ENCODE measurements at regions not wholly inside any gene's neighbourhood (a gene's known extent, or its start where the extent isn't known, plus 50 kb on each side); places are given as distances from the start of the nearest gene placed in this dataset.

GRCh38 chr14:103232031-103232808 is 101.8 kb upstream of the EIF5 start:
- no TSS peak for BruUV-seq (replicated peaks)
- H3K36me3 ChIP-seq (replicated peaks in 1 of 2; ENCODE audit: control insufficient read depth in 1 of 2, insufficient read depth in 2 of 2, low read length in 2 of 2) = no peaks in the 10 kb centered on the region
- ATAC-seq (no peak), DNase-seq (ENCODE audit: low spot score) (no peak), FAIRE-seq (no peak)
- H4K20me1 ChIP-seq (ENCODE audit: insufficient read depth, low read length) = no peaks in the 10 kb centered on the region
- H3K4me2 ChIP-seq (ENCODE audit: low read depth, low read length) = no peak overlapping the region
- intact Hi-C loops (cut with micrococcal nuclease; ENCODE audit: unreplicated experiment) (no loop called here), in situ Hi-C loops (cut with HindIII; ENCODE audit: extremely low pct_ligation_motif_present, low pct_unique_long_range_greater_than_20kb) (no loop called here)
- peaks cover 6 to 20% of the 10 kb centered on the region in 2 experiments for H3K27me3 ChIP-seq (ENCODE audit: control insufficient read depth in 1 of 2, insufficient read depth in 2 of 2, low read length in 2 of 2)
- POLR2A ChIA-PET = interaction anchor here (0.9 kb wide), 1 partner anchor 11 kb away, joined by 3 read pairs; no protein-coding TSS in a partner anchor
- no peak for TF ChIP-seq PHF5A (CRISPR knock-in tag; IDR thresholded peaks at IDR 0.05; ENCODE audit: low read depth, unreplicated experiment)
- no peak for TF ChIP-seq ZFP36L2 (CRISPR knock-in tag; IDR thresholded peaks at IDR 0.05)
- TF ChIP-seq SOX6 (IDR thresholded peaks at IDR 0.05) = no peak
- TF ChIP-seq SOX6 (CRISPR knock-in tag; IDR thresholded peaks at IDR 0.05) = no peak
- TF ChIP-seq ZNF678 (CRISPR knock-in tag; IDR thresholded peaks at IDR 0.05) = no peak
- TF ChIP-seq PREB (CRISPR knock-in tag; IDR thresholded peaks at IDR 0.05) = no peak
- TF ChIP-seq ZNF496 (CRISPR knock-in tag; IDR thresholded peaks at IDR 0.05; ENCODE audit: insufficient replicate concordance) = no peak
- no peak for TF ChIP-seq HMGXB3 (CRISPR knock-in tag; IDR thresholded peaks at IDR 0.05; ENCODE audit: borderline replicate concordance)
- no peak for TF ChIP-seq ZFX (CRISPR knock-in tag; IDR thresholded peaks at IDR 0.05; ENCODE audit: low read depth)
- TF ChIP-seq GRHL1 (CRISPR knock-in tag; conservative IDR thresholded peaks at IDR 0.05) = no peak
- no peak for TF ChIP-seq ZNF276 (CRISPR knock-in tag; IDR thresholded peaks at IDR 0.05; ENCODE audit: low read depth)
- TF ChIP-seq SIN3B (IDR thresholded peaks at IDR 0.05; ENCODE audit: low read length) = no peak
- H3K79me2 ChIP-seq (ENCODE audit: insufficient read depth, low read length) = no peaks in the 10 kb centered on the region
- 40% methylated on average over 9 of the region's 13 CpGs for WGBS (ENCODE audit: low lambda C conversion rate)
- no peak overlapping the region for H2AFZ ChIP-seq (ENCODE audit: low read length)
- no peak overlapping the region for H3K4me3 ChIP-seq (replicated peaks in 1 of 3; ENCODE audit: insufficient read depth in 1 of 3, low read depth in 2 of 3, low read length in 3 of 3)
- no peak overlapping the region for H3K9ac ChIP-seq (ENCODE audit: insufficient read depth, low read depth, low read length)
- CTCF ChIA-PET (ENCODE audit: low intra/inter-chr PET ratio, low total read pairs) = no interaction called here
- peaks cover 13% of the 10 kb centered on the region; the same call in 1 of the 2 replicates for H3K4me1 ChIP-seq (ENCODE audit: insufficient read depth, low read length)
- no peak overlapping the region for H3K27ac ChIP-seq (ENCODE audit: extremely low read length, insufficient read depth, low read length)
- no peaks in the 10 kb centered on the region for H3K9me3 ChIP-seq (ENCODE audit: low read length)

All from HepG2 (cell line).